ENCODE measurements at regions not wholly inside any gene's neighbourhood (a gene's known extent, or its start where the extent isn't known, plus 50 kb on each side); places are given as distances from the start of the nearest gene placed in this dataset.
"Not testable (repeated sequence)": the region's sequence is repeated elsewhere in the genome, so short reads cannot be mapped to it uniquely, and the experiment has no call there.

DNA sequence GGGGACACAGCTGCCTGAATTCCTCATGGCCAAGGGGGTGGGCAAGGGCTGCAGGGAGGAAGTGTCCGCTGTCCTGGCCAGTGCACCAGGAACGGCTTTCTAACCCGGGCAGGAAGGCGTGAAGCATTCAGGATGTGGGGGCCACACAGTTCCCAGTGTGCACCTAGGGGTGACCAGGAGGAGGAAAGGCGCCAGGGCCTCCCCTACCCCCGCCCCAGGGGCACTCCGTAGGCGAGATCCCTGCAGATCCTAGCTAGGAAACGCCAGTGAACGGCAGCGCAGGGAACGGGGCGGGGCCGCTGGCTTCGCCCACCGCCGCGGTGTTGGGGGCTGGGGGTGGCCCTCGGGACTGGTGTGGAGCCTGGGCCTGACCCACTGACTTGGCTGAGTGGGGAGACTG lies 199.6 kb downstream of the USP22 start:
- TF ChIP-seq, protein P1, sequence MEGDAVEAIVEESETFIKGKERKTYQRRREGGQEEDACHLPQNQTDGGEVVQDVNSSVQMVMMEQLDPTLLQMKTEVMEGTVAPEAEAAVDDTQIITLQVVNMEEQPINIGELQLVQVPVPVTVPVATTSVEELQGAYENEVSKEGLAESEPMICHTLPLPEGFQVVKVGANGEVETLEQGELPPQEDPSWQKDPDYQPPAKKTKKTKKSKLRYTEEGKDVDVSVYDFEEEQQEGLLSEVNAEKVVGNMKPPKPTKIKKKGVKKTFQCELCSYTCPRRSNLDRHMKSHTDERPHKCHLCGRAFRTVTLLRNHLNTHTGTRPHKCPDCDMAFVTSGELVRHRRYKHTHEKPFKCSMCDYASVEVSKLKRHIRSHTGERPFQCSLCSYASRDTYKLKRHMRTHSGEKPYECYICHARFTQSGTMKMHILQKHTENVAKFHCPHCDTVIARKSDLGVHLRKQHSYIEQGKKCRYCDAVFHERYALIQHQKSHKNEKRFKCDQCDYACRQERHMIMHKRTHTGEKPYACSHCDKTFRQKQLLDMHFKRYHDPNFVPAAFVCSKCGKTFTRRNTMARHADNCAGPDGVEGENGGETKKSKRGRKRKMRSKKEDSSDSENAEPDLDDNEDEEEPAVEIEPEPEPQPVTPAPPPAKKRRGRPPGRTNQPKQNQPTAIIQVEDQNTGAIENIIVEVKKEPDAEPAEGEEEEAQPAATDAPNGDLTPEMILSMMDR (conservative IDR thresholded peaks at IDR 0.05): not testable (repeated sequence)
- not testable (repeated sequence) for TF ChIP-seq ZFX (IDR thresholded peaks at IDR 0.05)
